Lung (tissue), 11 donors: ENCODE measurements at regions not wholly inside any gene's neighbourhood (a gene's known extent, or its start where the extent isn't known, plus 50 kb on each side); places are given as distances from the start of the nearest gene placed in this dataset.

Experiments
- ATAC-seq: fragments of 200-7000 bp; cut with Tn5 transposase; one replicate; pipeline ENCODE4 v1.9.1; 2020; ENCODE audit warnings: moderate number of reproducible peaks; ENCODE audit not compliant: insufficient read depth, low FRiP score
- DNase-seq, 3 donors: peaks; one replicate each; pipeline ENCODE4 v3.0.0-alpha.2; 2013 to 2017
- H3K27ac ChIP-seq, 2 donors: one replicate each; pipeline ENCODE4 v1.5.1; 2013; ENCODE audit warnings: mild to moderate bottlenecking in 2 of 2, moderate library complexity in 2 of 2, control low read depth in 1 of 2, inconsistent platforms in 1 of 2, low read depth in 1 of 2, low read length in 1 of 2
- H3K27me3 ChIP-seq, 3 donors: one replicate each; pipeline ENCODE4 v1.5.1; 2013; ENCODE audit warnings: low read length in 2 of 3; ENCODE audit not compliant: control insufficient read depth in 3 of 3, insufficient read depth in 3 of 3
- H3K36me3 ChIP-seq, 4 donors: one replicate each; pipeline ENCODE4 v1.5.1; 2013; ENCODE audit warnings: low read length in 4 of 4, mild to moderate bottlenecking in 1 of 4, moderate library complexity in 1 of 4; ENCODE audit not compliant: control insufficient read depth in 4 of 4, insufficient read depth in 4 of 4
- H3K4me1 ChIP-seq, 5 donors: one replicate each; pipeline ENCODE4 v1.5.1; 2013; ENCODE audit warnings: low read length in 5 of 5, mild to moderate bottlenecking in 2 of 5, moderate library complexity in 1 of 5; ENCODE audit not compliant: control insufficient read depth in 5 of 5, insufficient read depth in 5 of 5
- H3K4me3 ChIP-seq: one replicate; pipeline ENCODE4 v1.5.1; 2013; ENCODE audit warnings: mild to moderate bottlenecking, control low read depth, moderate library complexity
- H3K9ac ChIP-seq, 2 donors: one replicate each; pipeline ENCODE4 v1.5.1; 2013; ENCODE audit warnings: low read length in 2 of 2, control low read depth in 1 of 2; ENCODE audit not compliant: insufficient read depth in 1 of 2
- H3K9me3 ChIP-seq, 4 donors: one replicate each; pipeline ENCODE4 v1.5.1; 2013; ENCODE audit warnings: low read length in 3 of 4, mild to moderate bottlenecking in 1 of 4, moderate library complexity in 1 of 4; ENCODE audit not compliant: control insufficient read depth in 4 of 4, insufficient read depth in 3 of 4
- WGBS, 2 donors: extraction: QIAGEN DNeasy Blood & Tissue Kit; methylation state at CpG; one replicate each; pipeline ENCODE4 v1.1.7; 2013; 5-methylcytosine and 5-hydroxymethylcytosine counted together
- TF ChIP-seq, protein P1 (sequence below): IDR thresholded peaks from 2 replicates; pipeline ENCODE4 v1.5.1; 2012; ENCODE audit warnings: mild to moderate bottlenecking; ENCODE audit errors: control extremely low read depth, extremely low read depth
- donor health status: control.
- donor health status: control.
- donor health status: Bipolar disorder and iron deficiency.
- donor health status: healthy.
- donor health status: DM: yes; HTN: yes; CAD: no.

DNA sequence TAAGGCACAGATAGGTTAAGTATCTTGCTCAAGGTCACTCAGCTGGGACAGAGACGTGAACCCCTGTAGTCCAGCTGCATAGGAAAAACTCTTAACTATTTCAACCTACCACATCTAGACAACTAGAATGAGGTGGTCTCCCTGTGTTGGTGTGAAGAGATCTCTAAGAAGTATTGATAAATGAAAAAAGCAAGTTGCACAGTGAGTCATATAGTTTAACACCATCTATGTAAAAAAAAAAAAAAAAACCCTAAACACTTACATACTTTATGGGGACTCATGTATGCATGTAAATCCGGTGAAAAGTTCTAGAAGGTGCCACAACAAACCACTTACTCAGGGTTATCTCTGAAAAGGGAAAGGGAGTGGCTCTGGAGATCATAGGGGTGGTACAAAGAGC lies 185.5 kb downstream of the SATB1 start:
- WGBS, 2 donors, result 66 to 79% methylated on average over 2 of the region's 2 CpGs
- no peak for ATAC-seq

DNA sequence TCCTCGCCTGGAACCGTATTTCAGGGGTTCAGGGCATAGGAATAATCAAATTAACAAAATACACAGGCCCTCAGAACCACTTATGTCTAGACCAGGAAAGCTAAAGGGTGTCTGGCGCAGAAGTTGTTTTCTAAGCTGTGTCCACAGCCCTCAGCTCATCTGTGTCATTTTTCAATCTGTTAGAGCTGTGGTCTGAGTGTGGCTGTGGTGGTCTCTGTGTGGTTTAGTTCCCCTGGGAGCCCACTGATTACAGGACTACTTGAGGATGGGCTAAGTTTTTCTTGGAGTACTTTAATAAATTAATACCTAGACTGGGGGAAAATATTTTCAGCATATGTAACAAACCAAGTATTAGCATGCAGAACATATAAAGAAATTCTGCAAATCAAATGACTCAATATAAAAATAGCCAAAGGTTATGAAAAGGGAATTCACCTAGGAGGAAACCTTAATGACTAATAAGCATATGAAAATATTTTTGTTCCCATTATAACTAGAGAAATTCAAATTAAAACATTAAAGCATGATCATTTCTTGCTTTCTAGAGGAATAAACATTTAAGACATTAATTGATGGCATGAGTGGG lies 186.3 kb downstream of the SATB1 start:
- H3K4me3 ChIP-seq, result no peak overlapping the region
- WGBS, 2 donors, result 58 to 69% methylated on average over 3 of the region's 3 CpGs
- H3K36me3 ChIP-seq, result no peaks in the 10 kb centered on the region
- no peak overlapping the region for H3K27ac ChIP-seq
- H3K27me3 ChIP-seq, result no peaks in the 10 kb centered on the region
- TF ChIP-seq, protein P1, sequence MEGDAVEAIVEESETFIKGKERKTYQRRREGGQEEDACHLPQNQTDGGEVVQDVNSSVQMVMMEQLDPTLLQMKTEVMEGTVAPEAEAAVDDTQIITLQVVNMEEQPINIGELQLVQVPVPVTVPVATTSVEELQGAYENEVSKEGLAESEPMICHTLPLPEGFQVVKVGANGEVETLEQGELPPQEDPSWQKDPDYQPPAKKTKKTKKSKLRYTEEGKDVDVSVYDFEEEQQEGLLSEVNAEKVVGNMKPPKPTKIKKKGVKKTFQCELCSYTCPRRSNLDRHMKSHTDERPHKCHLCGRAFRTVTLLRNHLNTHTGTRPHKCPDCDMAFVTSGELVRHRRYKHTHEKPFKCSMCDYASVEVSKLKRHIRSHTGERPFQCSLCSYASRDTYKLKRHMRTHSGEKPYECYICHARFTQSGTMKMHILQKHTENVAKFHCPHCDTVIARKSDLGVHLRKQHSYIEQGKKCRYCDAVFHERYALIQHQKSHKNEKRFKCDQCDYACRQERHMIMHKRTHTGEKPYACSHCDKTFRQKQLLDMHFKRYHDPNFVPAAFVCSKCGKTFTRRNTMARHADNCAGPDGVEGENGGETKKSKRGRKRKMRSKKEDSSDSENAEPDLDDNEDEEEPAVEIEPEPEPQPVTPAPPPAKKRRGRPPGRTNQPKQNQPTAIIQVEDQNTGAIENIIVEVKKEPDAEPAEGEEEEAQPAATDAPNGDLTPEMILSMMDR, result no peak
- DNase-seq (no peak), ATAC-seq (no peak)
- no peak overlapping the region for H3K9ac ChIP-seq
- no peaks in the 10 kb centered on the region for H3K9me3 ChIP-seq
- peaks cover 0 to 7% (median 0%) of the 10 kb centered on the region in 5 donors for H3K4me1 ChIP-seq

More for the DNA sequence above, 185.5 kb downstream of the SATB1 start:
- Histone ChIP-seq H3K9ac (no peak overlapping the region), H3K4me1 (peaks cover 0 to 4% (median 0%) of the 10 kb centered on the region in 5 donors), H3K4me3 (no peak overlapping the region), H3K27me3 (no peaks in the 10 kb centered on the region), H3K27ac (no peak overlapping the region), H3K9me3 (no peaks in the 10 kb centered on the region), H3K36me3 (no peaks in the 10 kb centered on the region)
- TF ChIP-seq, protein P1, result no peak
- no peak for DNase-seq

DNA sequence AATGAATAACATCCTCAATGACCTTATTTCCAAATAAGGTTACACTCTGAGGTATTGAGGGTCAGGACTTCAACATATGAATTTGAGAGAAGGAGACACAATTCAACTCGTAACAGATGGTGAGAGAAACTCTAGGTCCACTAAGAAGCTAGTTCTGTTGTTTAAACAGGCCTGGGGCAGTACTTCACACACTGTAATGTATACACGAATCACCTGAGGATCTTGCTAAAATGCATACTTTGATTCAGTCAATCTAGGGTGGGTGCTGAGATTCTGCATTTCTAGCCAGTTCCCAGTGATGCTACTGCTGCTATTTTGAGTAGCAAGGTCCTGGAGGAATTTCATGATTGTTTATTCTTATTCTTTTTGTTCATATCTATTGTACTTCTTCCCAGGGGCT lies 186.8 kb downstream of the SATB1 start:
- no peak overlapping the region for H3K9ac ChIP-seq
- no peak for DNase-seq
- TF ChIP-seq, protein P1, result no peak
- H3K36me3 ChIP-seq, result no peaks in the 10 kb centered on the region
- H3K4me3 ChIP-seq, result no peak overlapping the region
- H3K9me3 ChIP-seq, result no peaks in the 10 kb centered on the region
- 76 to 78% methylated on average over 2 of the region's 2 CpGs for whole genome bisulfite sequencing, 2 donors
- no peaks in the 10 kb centered on the region for H3K27me3 ChIP-seq
- peaks cover 0 to 7% (median 0%) of the 10 kb centered on the region in 5 donors for H3K4me1 ChIP-seq
- no peak for ATAC-seq
- H3K27ac ChIP-seq, result no peak overlapping the region
